Naive thymus-derived CD4-positive, alpha-beta T cell (primary cell): ENCODE measurements at regions not wholly inside any gene's neighbourhood (a gene's known extent, or its start where the extent isn't known, plus 50 kb on each side); places are given as distances from the start of the nearest gene placed in this dataset.
A peak's percentile ranks its signal among the peaks of the same experiment; 100 is the strongest.

Source experiments
- ATAC-seq: fragments of 150-1000 bp; cut with Tn5 transposase; 2 replicates; pipeline ENCODE4 v1.10.0; 2021; ENCODE audit warnings: mild to moderate bottlenecking, moderate library complexity
- CTCF ChIA-PET: fragments of 350-600 bp; sonication (Branson Sonifier 250); formaldehyde crosslinking; loops from one replicate; lab custom pipeline; 2021; ENCODE audit warnings: antibody characterized with exemption; lab: Charles Lee
- POLR2A ChIA-PET: fragments of 350-600 bp; sonication (Branson Sonifier 250); formaldehyde crosslinking; loops from one replicate; lab custom pipeline; 2021; ENCODE audit warnings: antibody characterized with exemption, inconsistent platforms; lab: Charles Lee
- DNase-seq, 9 donors: peaks; one replicate each; pipeline versions ENCODE4 v3.0.0 to v3.0.0-alpha.2; 2020 to 2022; ENCODE audit warnings: mixed read lengths in 1 of 9
- H3K27ac ChIP-seq: one replicate; pipeline ENCODE4 v1.7.0; 2013; ENCODE audit warnings: mild to moderate bottlenecking, low read depth, low read length, moderate library complexity
- H3K27me3 ChIP-seq, 2 donors: one replicate each; pipeline ENCODE4 v1.7.0; 2013; ENCODE audit warnings: low read length in 2 of 2, mild to moderate bottlenecking in 2 of 2, moderate library complexity in 2 of 2; ENCODE audit not compliant: control insufficient read depth in 2 of 2, insufficient read depth in 2 of 2
- H3K36me3 ChIP-seq, 3 experiments: 1 replicate in 2 of 3; 2 replicates in 1 of 3; pipeline ENCODE4 v1.7.0; 2013; ENCODE audit warnings: low read length in 3 of 3, mild to moderate bottlenecking in 3 of 3, moderate library complexity in 1 of 3; ENCODE audit not compliant: insufficient read depth in 3 of 3, control insufficient read depth in 2 of 3
- H3K4me1 ChIP-seq, 2 donors: one replicate each; pipeline ENCODE4 v1.7.0; 2013; ENCODE audit warnings: low read length in 2 of 2, mild to moderate bottlenecking in 2 of 2, moderate library complexity in 1 of 2; ENCODE audit not compliant: control insufficient read depth in 2 of 2, insufficient read depth in 2 of 2
- H3K4me3 ChIP-seq: 2 replicates; pipeline ENCODE4 v1.7.0; 2013; ENCODE audit warnings: mild to moderate bottlenecking, low read length
- H3K9me3 ChIP-seq, 3 experiments: 1 replicate in 2 of 3; 2 replicates in 1 of 3; pipeline ENCODE4 v1.7.0; 2013; ENCODE audit warnings: low read length in 3 of 3; ENCODE audit not compliant: control insufficient read depth in 2 of 3
- H3K27ac Mint-ChIP-seq, 9 donors: one replicate each; pipeline ENCODE4 v1.8.0; 2020 to 2022; ENCODE audit warnings: mixed read lengths in 9 of 9, mild to moderate bottlenecking in 8 of 9, moderate library complexity in 5 of 9, inconsistent platforms in 2 of 9
- H3K27me3 Mint-ChIP-seq, 5 donors: one replicate each; pipeline ENCODE4 v1.8.0; 2021 to 2022; ENCODE audit warnings: mixed read lengths in 5 of 5, mild to moderate bottlenecking in 1 of 5
- H3K36me3 Mint-ChIP-seq, 5 donors: one replicate each; pipeline ENCODE4 v1.8.0; 2020 to 2022; ENCODE audit warnings: mixed read lengths in 5 of 5, mild to moderate bottlenecking in 3 of 5, inconsistent platforms in 1 of 5
- H3K4me1 Mint-ChIP-seq, 7 donors: one replicate each; pipeline ENCODE4 v1.8.0; 2020 to 2022; ENCODE audit warnings: mixed read lengths in 7 of 7, mild to moderate bottlenecking in 3 of 7, inconsistent platforms in 1 of 7
- H3K4me3 Mint-ChIP-seq, 10 donors: one replicate each; pipeline ENCODE4 v1.8.0; 2020 to 2022; ENCODE audit warnings: mild to moderate bottlenecking in 10 of 10, mixed read lengths in 10 of 10, moderate library complexity in 6 of 10, inconsistent platforms in 2 of 10
- H3K9me3 Mint-ChIP-seq, 11 donors: one replicate each; pipeline ENCODE4 v1.8.0; 2020 to 2022; ENCODE audit warnings: mixed read lengths in 11 of 11, mild to moderate bottlenecking in 4 of 11, inconsistent platforms in 1 of 11, moderate library complexity in 1 of 11
- intact Hi-C, 2 donors: fragments of 100-400 bp; cut with micrococcal nuclease; formaldehyde crosslinking; loops; one replicate each; pipeline ENCODE4 v1.15.1; 2023

GRCh38 chr12:33587784-33588712 is 148.4 kb upstream of the SYT10 start:
- no peak overlapping the region for H3K27ac ChIP-seq
- H3K36me3 ChIP-seq: no peaks in the 10 kb centered on the region
- H3K27ac Mint-ChIP-seq: no peak overlapping the region
- CTCF ChIA-PET: no interaction called here
- H3K27me3 Mint-ChIP-seq: no peaks in the 10 kb centered on the region
- H3K9me3 ChIP-seq: no peaks in the 10 kb centered on the region
- peaks cover 0 to 7% (median 0%) of the 10 kb centered on the region in 11 donors for H3K9me3 Mint-ChIP-seq
- no peaks in the 10 kb centered on the region for H3K27me3 ChIP-seq
- DNase-seq: no peak
- ATAC-seq: peak; percentile 70
- H3K4me1 ChIP-seq: no peaks in the 10 kb centered on the region
- H3K4me1 Mint-ChIP-seq: peaks cover 0 to 4% (median 0%) of the 10 kb centered on the region in 7 donors
- no peak overlapping the region for H3K4me3 ChIP-seq
- intact Hi-C loops: no loop called here
- no peak overlapping the region for H3K4me3 Mint-ChIP-seq
- POLR2A ChIA-PET: no interaction called here
- H3K36me3 Mint-ChIP-seq: no peaks in the 10 kb centered on the region

GRCh38 chr12:33588725-33589405 is 149.2 kb upstream of the SYT10 start:
- H3K36me3 ChIP-seq: no peaks in the 10 kb centered on the region
- no peaks in the 10 kb centered on the region for H3K36me3 Mint-ChIP-seq
- no peak overlapping the region for H3K4me3 ChIP-seq
- H3K27ac Mint-ChIP-seq: no peak overlapping the region
- no peaks in the 10 kb centered on the region for H3K27me3 ChIP-seq
- no peaks in the 10 kb centered on the region for H3K4me1 ChIP-seq
- intact Hi-C loops: no loop called here
- H3K27me3 Mint-ChIP-seq: no peaks in the 10 kb centered on the region
- no peaks in the 10 kb centered on the region for H3K9me3 ChIP-seq
- CTCF ChIA-PET: no interaction called here
- DNase-seq (no peak), ATAC-seq (no peak)
- no peak overlapping the region for H3K4me3 Mint-ChIP-seq
- H3K27ac ChIP-seq: no peak overlapping the region
- H3K4me1 Mint-ChIP-seq: peaks cover 0 to 4% (median 0%) of the 10 kb centered on the region in 7 donors
- H3K9me3 Mint-ChIP-seq: peaks cover 0 to 7% (median 0%) of the 10 kb centered on the region in 11 donors
- POLR2A ChIA-PET: no interaction called here

GRCh38 chr12:33589576-33590114 is 150.0 kb upstream of the SYT10 start:
- ATAC-seq (no peak), DNase-seq (no peak)
- Histone ChIP-seq H3K27ac (no peak overlapping the region), H3K4me3 (no peak overlapping the region), H3K9me3 (no peaks in the 10 kb centered on the region), H3K36me3 (no peaks in the 10 kb centered on the region), H3K27me3 (no peaks in the 10 kb centered on the region), H3K4me1 (no peaks in the 10 kb centered on the region)
- ChIA-PET POLR2A (no interaction called here), CTCF (no interaction called here)
- intact Hi-C loops: no loop called here
- Mint-ChIP-seq H3K9me3 (peaks cover 0 to 5% (median 0%) of the 10 kb centered on the region in 11 donors), H3K4me1 (peaks cover 0 to 4% (median 0%) of the 10 kb centered on the region in 7 donors), H3K27ac (no peak overlapping the region), H3K27me3 (no peaks in the 10 kb centered on the region), H3K4me3 (no peak overlapping the region), H3K36me3 (no peaks in the 10 kb centered on the region)

GRCh38 chr12:33593753-33594152 is 154.1 kb upstream of the SYT10 start:
- POLR2A ChIA-PET: no interaction called here
- Mint-ChIP-seq H3K36me3 (no peaks in the 10 kb centered on the region), H3K27me3 (peaks cover 0 to 5% (median 0%) of the 10 kb centered on the region in 5 donors), H3K4me3 (no peak overlapping the region), H3K9me3 (peaks cover 0 to 4% (median 0%) of the 10 kb centered on the region in 11 donors), H3K4me1 (no peaks in the 10 kb centered on the region), H3K27ac (no peak overlapping the region)
- Histone ChIP-seq H3K27ac (no peak overlapping the region), H3K27me3 (no peaks in the 10 kb centered on the region), H3K36me3 (no peaks in the 10 kb centered on the region), H3K4me3 (no peak overlapping the region), H3K4me1 (no peaks in the 10 kb centered on the region), H3K9me3 (no peaks in the 10 kb centered on the region)
- DNase-seq (no peak), ATAC-seq (no peak)
- intact Hi-C loops: no loop called here
- CTCF ChIA-PET: no interaction called here

- Mint-ChIP-seq H3K27me3 (peaks cover 0 to 5% (median 0%) of the 10 kb centered on the region in 5 donors), H3K36me3 (no peaks in the 10 kb centered on the region), H3K4me3 (no peak overlapping the region), H3K4me1 (no peaks in the 10 kb centered on the region), H3K27ac (no peak overlapping the region), H3K9me3 (peaks cover 0 to 4% (median 0%) of the 10 kb centered on the region in 11 donors)
- intact Hi-C loops: no loop called here
- no peak for ATAC-seq
- H3K27me3 ChIP-seq: no peaks in the 10 kb centered on the region
- no peaks in the 10 kb centered on the region for H3K36me3 ChIP-seq
- no peaks in the 10 kb centered on the region for H3K9me3 ChIP-seq
- no peak overlapping the region for H3K27ac ChIP-seq
- ChIA-PET POLR2A (no interaction called here), CTCF (no interaction called here)
- DNase-seq: no peak
- H3K4me3 ChIP-seq: no peak overlapping the region
- H3K4me1 ChIP-seq: no peaks in the 10 kb centered on the region
Observed at GRCh38 chr12:33596061-33596460, 156.4 kb upstream of the SYT10 start.

GRCh38 chr12:33596814-33597213 is 157.2 kb upstream of the SYT10 start:
- H3K4me3 ChIP-seq: no peak overlapping the region
- no peaks in the 10 kb centered on the region for H3K27me3 ChIP-seq
- H3K9me3 Mint-ChIP-seq: peaks cover 0 to 10% (median 0%) of the 10 kb centered on the region in 11 donors
- ChIA-PET POLR2A (no interaction called here), CTCF (no interaction called here)
- no peak for DNase-seq
- no peaks in the 10 kb centered on the region for H3K4me1 Mint-ChIP-seq
- intact Hi-C loops: no loop called here
- H3K4me1 ChIP-seq: no peaks in the 10 kb centered on the region
- no peaks in the 10 kb centered on the region for H3K36me3 ChIP-seq
- no peaks in the 10 kb centered on the region for H3K36me3 Mint-ChIP-seq
- H3K27me3 Mint-ChIP-seq: peaks cover 0 to 5% (median 0%) of the 10 kb centered on the region in 5 donors
- ATAC-seq: no peak
- H3K27ac ChIP-seq: no peak overlapping the region
- no peaks in the 10 kb centered on the region for H3K9me3 ChIP-seq
- no peak overlapping the region for H3K27ac Mint-ChIP-seq
- no peak overlapping the region for H3K4me3 Mint-ChIP-seq
